GM12878 (cell line): ENCODE measurements at regions not wholly inside any gene's neighbourhood (a gene's known extent, or its start where the extent isn't known, plus 50 kb on each side); places are given as distances from the start of the nearest gene placed in this dataset.

ENCODE experiments used
- CBFB ChIP-seq: IDR thresholded peaks from 2 replicates; pipeline ENCODE4 v1.6.1; 2016; ENCODE audit warnings: antibody characterized with exemption, low read depth
- CBX5 ChIP-seq: sonication (generic); IDR thresholded peaks from 2 replicates; pipeline ENCODE4 v1.6.1; 2016; ENCODE audit warnings: low read depth, moderate library complexity, mild to moderate bottlenecking, inconsistent platforms
- CTCF ChIP-seq, 3 experiments: IDR thresholded peaks in 2 of 3; conservative IDR thresholded peaks in 1 of 3; 2 replicates each; pipeline ENCODE4 v1.5.1; 2011; ENCODE audit warnings: low read depth in 3 of 3, low read length in 3 of 3, mild to moderate bottlenecking in 3 of 3, control low read depth in 2 of 3, moderate library complexity in 2 of 3, inconsistent platforms in 1 of 3, mixed read lengths in 1 of 3; ENCODE audit not compliant: control insufficient read depth in 2 of 3, insufficient read depth in 1 of 3; ENCODE audit errors: extremely low read depth in 1 of 3
- EZH2 ChIP-seq: IDR thresholded peaks from 2 replicates; pipeline ENCODE4 v1.6.1; 2012; ENCODE audit warnings: low read depth, mild to moderate bottlenecking, control low read depth, inconsistent platforms, low read length, borderline replicate concordance; ENCODE audit not compliant: control insufficient read depth
- NFYB ChIP-seq: IDR thresholded peaks from 2 replicates; pipeline ENCODE4 v1.6.1; 2011; ENCODE audit warnings: low read depth, mild to moderate bottlenecking, low read length, improper control_type of control experiment, moderate library complexity; ENCODE audit not compliant: insufficient read depth
- NRF1 ChIP-seq: conservative IDR thresholded peaks from 2 replicates; pipeline ENCODE4 v1.6.1; 2011; ENCODE audit warnings: mild to moderate bottlenecking, low read depth, low read length, improper control_type of control experiment
- PAX8 ChIP-seq: fragments of 450-650 bp; IDR thresholded peaks from 2 replicates; pipeline ENCODE4 v1.6.1; 2017; ENCODE audit warnings: mild to moderate bottlenecking, moderate library complexity
- POLR2A ChIP-seq: IDR thresholded peaks from 2 replicates; pipeline ENCODE4 v1.6.1; 2011; ENCODE audit warnings: low read depth, mild to moderate bottlenecking, low read length
- POLR2AphosphoS5 ChIP-seq: IDR thresholded peaks from 2 replicates; pipeline ENCODE4 v1.6.1; 2011; ENCODE audit warnings: mild to moderate bottlenecking, low read length, inconsistent platforms
- TAF1 ChIP-seq: IDR thresholded peaks from 2 replicates; pipeline ENCODE4 v1.6.1; 2011; ENCODE audit warnings: mild to moderate bottlenecking, low read depth, low read length, borderline replicate concordance
- USF2 ChIP-seq: IDR thresholded peaks from 2 replicates; pipeline ENCODE4 v1.6.1; 2011; ENCODE audit warnings: low read depth, low read length, improper control_type of control experiment, borderline replicate concordance
- ZBTB33 ChIP-seq: fragments of 450-650 bp; IDR thresholded peaks from 2 replicates; pipeline ENCODE4 v1.6.1; 2017; ENCODE audit warnings: mild to moderate bottlenecking
- ZNF592 ChIP-seq: fragments of 450-650 bp; IDR thresholded peaks from 2 replicates; pipeline ENCODE4 v1.6.1; 2017; ENCODE audit warnings: mild to moderate bottlenecking, moderate library complexity
- TF ChIP-seq, protein P1 (sequence below): IDR thresholded peaks from 2 replicates; pipeline ENCODE4 v1.6.1; 2012; ENCODE audit warnings: mild to moderate bottlenecking, low read depth, low read length

DNA sequence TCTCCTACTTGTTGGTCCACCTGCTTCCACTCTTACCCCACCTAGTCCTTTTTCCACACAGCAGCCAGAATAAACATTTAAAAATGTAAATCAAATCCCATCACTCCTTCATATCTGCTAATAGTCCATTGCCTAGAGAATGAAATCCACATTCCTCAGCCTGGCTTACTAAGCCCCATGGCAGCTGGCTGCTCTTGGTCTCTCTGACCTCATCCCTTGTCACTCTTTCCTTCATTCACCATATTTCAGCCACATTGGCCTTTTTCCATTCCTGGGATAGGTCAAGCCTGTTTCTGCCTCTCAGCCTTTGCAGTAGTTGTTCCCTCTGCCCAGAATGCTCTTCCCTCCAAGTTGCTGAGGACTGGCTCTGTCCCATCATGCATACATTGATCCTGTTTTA lies 512.8 kb downstream of the INSC start:
- TF ChIP-seq USF2: no peak
- TF ChIP-seq TAF1: no peak
- TF ChIP-seq POLR2AphosphoS5: no peak
- TF ChIP-seq CTCF (IDR thresholded peaks at IDR 0.05 in 2 of 3, conservative IDR thresholded peaks at IDR 0.05 in 1 of 3; ENCODE audit: control insufficient read depth in 2 of 3, extremely low read depth in 1 of 3, insufficient read depth in 1 of 3, low read depth in 3 of 3, low read length in 3 of 3): no peak
- no peak for TF ChIP-seq ZBTB33
- no peak for TF ChIP-seq POLR2A
- no peak for TF ChIP-seq CBFB
- no peak for TF ChIP-seq PAX8
- no peak for TF ChIP-seq NFYB
- no peak for TF ChIP-seq EZH2
- no peak for TF ChIP-seq ZNF592
- no peak for TF ChIP-seq CBX5
- no peak for TF ChIP-seq NRF1
- TF ChIP-seq, protein P1, sequence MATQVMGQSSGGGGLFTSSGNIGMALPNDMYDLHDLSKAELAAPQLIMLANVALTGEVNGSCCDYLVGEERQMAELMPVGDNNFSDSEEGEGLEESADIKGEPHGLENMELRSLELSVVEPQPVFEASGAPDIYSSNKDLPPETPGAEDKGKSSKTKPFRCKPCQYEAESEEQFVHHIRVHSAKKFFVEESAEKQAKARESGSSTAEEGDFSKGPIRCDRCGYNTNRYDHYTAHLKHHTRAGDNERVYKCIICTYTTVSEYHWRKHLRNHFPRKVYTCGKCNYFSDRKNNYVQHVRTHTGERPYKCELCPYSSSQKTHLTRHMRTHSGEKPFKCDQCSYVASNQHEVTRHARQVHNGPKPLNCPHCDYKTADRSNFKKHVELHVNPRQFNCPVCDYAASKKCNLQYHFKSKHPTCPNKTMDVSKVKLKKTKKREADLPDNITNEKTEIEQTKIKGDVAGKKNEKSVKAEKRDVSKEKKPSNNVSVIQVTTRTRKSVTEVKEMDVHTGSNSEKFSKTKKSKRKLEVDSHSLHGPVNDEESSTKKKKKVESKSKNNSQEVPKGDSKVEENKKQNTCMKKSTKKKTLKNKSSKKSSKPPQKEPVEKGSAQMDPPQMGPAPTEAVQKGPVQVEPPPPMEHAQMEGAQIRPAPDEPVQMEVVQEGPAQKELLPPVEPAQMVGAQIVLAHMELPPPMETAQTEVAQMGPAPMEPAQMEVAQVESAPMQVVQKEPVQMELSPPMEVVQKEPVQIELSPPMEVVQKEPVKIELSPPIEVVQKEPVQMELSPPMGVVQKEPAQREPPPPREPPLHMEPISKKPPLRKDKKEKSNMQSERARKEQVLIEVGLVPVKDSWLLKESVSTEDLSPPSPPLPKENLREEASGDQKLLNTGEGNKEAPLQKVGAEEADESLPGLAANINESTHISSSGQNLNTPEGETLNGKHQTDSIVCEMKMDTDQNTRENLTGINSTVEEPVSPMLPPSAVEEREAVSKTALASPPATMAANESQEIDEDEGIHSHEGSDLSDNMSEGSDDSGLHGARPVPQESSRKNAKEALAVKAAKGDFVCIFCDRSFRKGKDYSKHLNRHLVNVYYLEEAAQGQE: no peak
